ENCODE measurements at regions not wholly inside any gene's neighbourhood (a gene's known extent, or its start where the extent isn't known, plus 50 kb on each side); places are given as distances from the start of the nearest gene placed in this dataset.

- ATAC-seq (ENCODE audit: insufficient read depth, low read depth) (no peak), DNase-seq (no peak)
- H3K4me2 ChIP-seq (ENCODE audit: insufficient read depth, low read length) = no peak overlapping the region
- H3K4me1 ChIP-seq (ENCODE audit: insufficient read depth, low read length) = no peaks in the 10 kb centered on the region
- no peaks in the 10 kb centered on the region for H3K36me3 ChIP-seq (ENCODE audit: insufficient read depth, low read length)
- H3K4me3 ChIP-seq (ENCODE audit: low read depth in 1 of 2, low read length in 2 of 2) = no peak overlapping the region
- no peaks in the 10 kb centered on the region for H4K20me1 ChIP-seq (ENCODE audit: insufficient read depth, low read length)
- H2AFZ ChIP-seq (ENCODE audit: low read depth, low read length) = no peak overlapping the region
- H3K9me3 ChIP-seq (ENCODE audit: insufficient read depth, low read length, severe bottlenecking) = no peaks in the 10 kb centered on the region
- TF ChIP-seq EZH2 (IDR thresholded peaks at IDR 0.05; ENCODE audit: borderline replicate concordance, low read depth, low read length, severe bottlenecking) = no peak
- TF ChIP-seq, protein P1, sequence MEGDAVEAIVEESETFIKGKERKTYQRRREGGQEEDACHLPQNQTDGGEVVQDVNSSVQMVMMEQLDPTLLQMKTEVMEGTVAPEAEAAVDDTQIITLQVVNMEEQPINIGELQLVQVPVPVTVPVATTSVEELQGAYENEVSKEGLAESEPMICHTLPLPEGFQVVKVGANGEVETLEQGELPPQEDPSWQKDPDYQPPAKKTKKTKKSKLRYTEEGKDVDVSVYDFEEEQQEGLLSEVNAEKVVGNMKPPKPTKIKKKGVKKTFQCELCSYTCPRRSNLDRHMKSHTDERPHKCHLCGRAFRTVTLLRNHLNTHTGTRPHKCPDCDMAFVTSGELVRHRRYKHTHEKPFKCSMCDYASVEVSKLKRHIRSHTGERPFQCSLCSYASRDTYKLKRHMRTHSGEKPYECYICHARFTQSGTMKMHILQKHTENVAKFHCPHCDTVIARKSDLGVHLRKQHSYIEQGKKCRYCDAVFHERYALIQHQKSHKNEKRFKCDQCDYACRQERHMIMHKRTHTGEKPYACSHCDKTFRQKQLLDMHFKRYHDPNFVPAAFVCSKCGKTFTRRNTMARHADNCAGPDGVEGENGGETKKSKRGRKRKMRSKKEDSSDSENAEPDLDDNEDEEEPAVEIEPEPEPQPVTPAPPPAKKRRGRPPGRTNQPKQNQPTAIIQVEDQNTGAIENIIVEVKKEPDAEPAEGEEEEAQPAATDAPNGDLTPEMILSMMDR (IDR thresholded peaks at IDR 0.05; ENCODE audit: borderline replicate concordance, extremely low read depth, low read length, poor library complexity, severe bottlenecking) = no peak
- no peak overlapping the region for H3K27ac ChIP-seq (ENCODE audit: low read length)
- H3K9ac ChIP-seq (ENCODE audit: low read depth, low read length) = no peak overlapping the region
- H3K27me3 ChIP-seq (ENCODE audit: insufficient read depth, low read length, poor library complexity) = no peaks in the 10 kb centered on the region
- H3K79me2 ChIP-seq (ENCODE audit: insufficient read depth, low read length) = no peaks in the 10 kb centered on the region
Measured at GRCh38 chr3:168497741-168498140, 402.0 kb upstream of the GOLIM4 start.

DNA sequence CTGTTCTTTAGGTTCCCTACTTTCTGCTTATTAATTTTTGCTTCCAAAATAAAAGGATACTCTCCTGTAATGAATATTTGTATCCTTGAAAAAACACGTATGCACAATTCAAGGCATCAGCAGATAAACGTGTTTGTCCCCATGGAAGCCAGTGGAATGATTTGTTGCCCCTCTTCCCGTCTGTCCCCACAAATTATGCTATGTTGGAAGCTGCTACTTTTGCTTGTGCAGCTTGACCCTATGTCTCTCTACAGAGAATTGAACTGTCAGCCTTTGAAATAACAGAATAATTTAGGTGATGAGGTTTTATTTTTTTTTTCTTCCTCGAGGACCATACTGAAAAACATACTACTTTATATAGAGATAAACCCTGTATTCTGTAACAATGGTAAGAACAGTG is 401.5 kb upstream of the GOLIM4 start:
- H3K9ac ChIP-seq (ENCODE audit: low read depth, low read length) = no peak overlapping the region
- no peak for DNase-seq
- no peaks in the 10 kb centered on the region for H3K27me3 ChIP-seq (ENCODE audit: insufficient read depth, low read length, poor library complexity)
- H2AFZ ChIP-seq (ENCODE audit: low read depth, low read length) = no peak overlapping the region
- ATAC-seq (ENCODE audit: insufficient read depth, low read depth) = no peak
- no peak overlapping the region for H3K27ac ChIP-seq (ENCODE audit: low read length)
- H3K36me3 ChIP-seq (ENCODE audit: insufficient read depth, low read length) = no peaks in the 10 kb centered on the region
- no peaks in the 10 kb centered on the region for H3K4me1 ChIP-seq (ENCODE audit: insufficient read depth, low read length)
- no peak overlapping the region for H3K4me3 ChIP-seq (ENCODE audit: low read depth in 1 of 2, low read length in 2 of 2)
- H4K20me1 ChIP-seq (ENCODE audit: insufficient read depth, low read length) = no peaks in the 10 kb centered on the region
- H3K4me2 ChIP-seq (ENCODE audit: insufficient read depth, low read length) = no peak overlapping the region
- H3K79me2 ChIP-seq (ENCODE audit: insufficient read depth, low read length) = no peaks in the 10 kb centered on the region
- no peak for TF ChIP-seq EZH2 (IDR thresholded peaks at IDR 0.05; ENCODE audit: borderline replicate concordance, low read depth, low read length, severe bottlenecking)
- TF ChIP-seq, protein P1 (IDR thresholded peaks at IDR 0.05; ENCODE audit: borderline replicate concordance, extremely low read depth, low read length, poor library complexity, severe bottlenecking) = no peak
- no peaks in the 10 kb centered on the region for H3K9me3 ChIP-seq (ENCODE audit: insufficient read depth, low read length, severe bottlenecking)

DNA sequence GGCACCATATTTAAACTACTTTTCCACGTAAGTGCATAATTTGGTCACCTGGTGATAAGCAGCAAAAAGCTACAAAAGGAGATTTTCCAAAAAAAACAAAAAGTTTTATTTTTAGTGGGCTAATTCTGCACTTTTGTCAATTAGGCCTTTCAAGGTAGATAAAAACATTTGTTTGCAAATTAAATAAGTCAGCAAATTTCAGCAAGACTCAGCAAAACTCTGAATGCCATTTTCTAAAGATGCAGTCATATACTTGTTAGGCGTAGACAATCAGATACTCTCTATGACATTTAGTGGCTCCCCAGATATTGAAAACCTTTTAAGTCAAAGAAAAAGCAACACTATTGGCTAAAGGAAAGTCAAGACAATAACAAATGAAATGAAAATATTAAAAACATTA is 400.2 kb upstream of the GOLIM4 start:
- H3K27ac ChIP-seq (ENCODE audit: low read length) = no peak overlapping the region
- TF ChIP-seq, protein P1 (IDR thresholded peaks at IDR 0.05; ENCODE audit: borderline replicate concordance, extremely low read depth, low read length, poor library complexity, severe bottlenecking) = no peak
- no peak for TF ChIP-seq EZH2 (IDR thresholded peaks at IDR 0.05; ENCODE audit: borderline replicate concordance, low read depth, low read length, severe bottlenecking)
- no peaks in the 10 kb centered on the region for H4K20me1 ChIP-seq (ENCODE audit: insufficient read depth, low read length)
- no peak overlapping the region for H3K4me2 ChIP-seq (ENCODE audit: insufficient read depth, low read length)
- H3K4me1 ChIP-seq (ENCODE audit: insufficient read depth, low read length) = no peaks in the 10 kb centered on the region
- no peaks in the 10 kb centered on the region for H3K79me2 ChIP-seq (ENCODE audit: insufficient read depth, low read length)
- no peaks in the 10 kb centered on the region for H3K9me3 ChIP-seq (ENCODE audit: insufficient read depth, low read length, severe bottlenecking)
- H2AFZ ChIP-seq (ENCODE audit: low read depth, low read length) = no peak overlapping the region
- no peak overlapping the region for H3K4me3 ChIP-seq (ENCODE audit: low read depth in 1 of 2, low read length in 2 of 2)
- ATAC-seq (ENCODE audit: insufficient read depth, low read depth) = no peak
- no peak overlapping the region for H3K9ac ChIP-seq (ENCODE audit: low read depth, low read length)
- no peaks in the 10 kb centered on the region for H3K27me3 ChIP-seq (ENCODE audit: insufficient read depth, low read length, poor library complexity)
- no peak for DNase-seq
- H3K36me3 ChIP-seq (ENCODE audit: insufficient read depth, low read length) = no peaks in the 10 kb centered on the region

DNA sequence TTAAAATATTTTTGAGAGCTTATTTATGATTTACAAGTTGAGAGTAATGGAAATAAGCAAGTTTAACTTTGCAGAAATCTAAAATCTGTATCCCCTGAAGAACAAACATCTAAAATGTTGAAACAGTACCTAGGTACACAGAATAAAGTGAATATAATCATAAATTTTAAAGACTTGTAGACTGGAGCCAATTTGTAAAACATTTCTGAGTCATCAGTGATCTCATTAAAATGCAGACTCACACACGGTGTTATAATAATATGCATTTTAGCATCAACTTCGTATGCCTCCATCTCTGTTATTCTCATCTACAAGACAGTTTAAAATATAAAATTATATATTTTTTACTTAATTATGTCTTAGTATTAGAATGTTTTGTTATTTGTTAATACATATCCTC is 399.5 kb upstream of the GOLIM4 start:
- DNase-seq = no peak
- no peaks in the 10 kb centered on the region for H3K27me3 ChIP-seq (ENCODE audit: insufficient read depth, low read length, poor library complexity)
- H3K36me3 ChIP-seq (ENCODE audit: insufficient read depth, low read length) = no peaks in the 10 kb centered on the region
- no peak overlapping the region for H3K27ac ChIP-seq (ENCODE audit: low read length)
- ATAC-seq (ENCODE audit: insufficient read depth, low read depth) = no peak
- TF ChIP-seq, protein P1 (IDR thresholded peaks at IDR 0.05; ENCODE audit: borderline replicate concordance, extremely low read depth, low read length, poor library complexity, severe bottlenecking) = no peak
- no peak for TF ChIP-seq EZH2 (IDR thresholded peaks at IDR 0.05; ENCODE audit: borderline replicate concordance, low read depth, low read length, severe bottlenecking)
- H3K79me2 ChIP-seq (ENCODE audit: insufficient read depth, low read length) = no peaks in the 10 kb centered on the region
- H2AFZ ChIP-seq (ENCODE audit: low read depth, low read length) = no peak overlapping the region
- H3K4me3 ChIP-seq (ENCODE audit: low read depth in 1 of 2, low read length in 2 of 2) = no peak overlapping the region
- no peak overlapping the region for H3K9ac ChIP-seq (ENCODE audit: low read depth, low read length)
- H3K4me1 ChIP-seq (ENCODE audit: insufficient read depth, low read length) = no peaks in the 10 kb centered on the region
- no peak overlapping the region for H3K4me2 ChIP-seq (ENCODE audit: insufficient read depth, low read length)
- no peaks in the 10 kb centered on the region for H3K9me3 ChIP-seq (ENCODE audit: insufficient read depth, low read length, severe bottlenecking)
- no peaks in the 10 kb centered on the region for H4K20me1 ChIP-seq (ENCODE audit: insufficient read depth, low read length)
